ENCODE measurements at regions not wholly inside any gene's neighbourhood (a gene's known extent, or its start where the extent isn't known, plus 50 kb on each side); places are given as distances from the start of the nearest gene placed in this dataset.

DNA sequence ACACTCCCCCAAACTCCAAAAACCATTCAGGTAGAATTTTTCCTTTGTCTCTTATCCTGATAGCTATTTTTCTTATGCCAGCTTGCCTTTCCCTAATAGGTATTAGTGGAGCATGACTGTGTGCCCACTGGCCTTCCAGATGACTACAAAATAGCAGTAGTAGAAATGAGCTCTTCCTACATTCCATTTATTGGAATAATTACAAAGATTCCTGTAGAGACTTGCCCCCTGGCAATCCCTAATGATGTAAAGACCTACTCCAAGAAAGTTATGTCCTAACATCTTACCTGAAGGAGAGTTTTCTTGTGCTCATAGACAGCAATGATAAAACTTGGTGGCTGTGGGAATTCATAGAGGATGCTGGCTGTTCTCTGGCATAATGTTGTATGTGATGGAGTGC, 501.8 kb downstream of the GATA3 start:
- no peak for DNase-seq (ENCODE audit: low spot score)

DNA sequence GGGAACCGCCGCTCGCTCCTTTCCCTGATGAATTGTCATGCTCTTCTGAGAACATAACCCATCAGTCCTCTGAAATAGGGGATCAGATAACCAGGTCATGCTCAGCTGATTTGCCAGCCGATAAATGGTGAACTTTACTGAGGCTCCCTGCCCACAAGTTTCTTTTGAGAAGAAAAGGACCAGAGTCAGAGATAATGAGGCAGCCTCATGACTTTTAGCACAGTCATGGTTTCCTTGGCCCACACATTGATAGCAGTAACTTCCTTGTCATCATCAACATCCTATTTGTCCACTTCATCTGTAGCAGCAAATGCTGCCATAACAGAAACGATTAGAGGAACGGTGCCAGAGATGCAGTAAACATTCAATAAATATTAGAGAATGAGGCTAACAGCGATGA, 509.0 kb downstream of the GATA3 start:
- no peak for DNase-seq (ENCODE audit: low spot score)

DNA sequence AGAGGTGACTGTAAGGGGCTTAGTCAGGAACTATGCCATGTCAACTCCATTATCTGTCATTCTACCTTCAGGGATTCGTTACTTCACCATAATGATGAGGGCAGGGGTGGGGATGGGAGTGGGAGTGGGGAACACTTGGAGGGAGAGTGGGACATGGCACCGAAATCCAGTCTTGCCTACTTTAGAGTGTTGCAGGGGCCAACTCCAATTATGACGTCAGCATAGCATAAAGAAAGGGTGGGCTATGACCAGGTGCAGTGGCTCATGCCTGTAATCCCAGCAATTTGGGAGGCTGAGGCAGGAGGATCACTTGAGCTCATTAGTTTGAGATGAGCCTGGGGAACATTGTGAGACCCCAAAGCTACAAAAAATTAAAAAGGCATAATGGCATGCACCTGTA, 512.2 kb downstream of the GATA3 start:
- DNase-seq (ENCODE audit: low spot score): no peak

DNA sequence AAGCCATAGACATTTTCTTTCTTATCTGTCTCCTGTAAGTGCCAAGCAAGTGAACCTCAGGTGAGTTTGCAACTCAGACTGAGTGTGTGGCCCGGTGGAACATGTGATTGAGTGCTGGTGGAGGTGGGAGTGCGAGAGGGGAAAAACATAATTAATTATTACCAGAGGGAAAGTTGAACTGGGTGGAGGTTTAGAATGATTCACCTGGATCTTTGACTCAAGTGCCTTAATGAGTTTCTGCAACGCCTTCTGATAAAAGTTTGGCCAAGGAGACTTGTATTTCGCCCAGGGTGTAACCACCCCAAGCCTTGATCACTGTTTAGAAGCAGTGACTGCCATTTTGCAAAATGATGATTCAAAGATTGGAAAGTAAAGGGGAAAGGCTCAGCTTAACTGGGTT, 513.9 kb downstream of the GATA3 start:
- DNase-seq (ENCODE audit: low spot score): no peak

DNA sequence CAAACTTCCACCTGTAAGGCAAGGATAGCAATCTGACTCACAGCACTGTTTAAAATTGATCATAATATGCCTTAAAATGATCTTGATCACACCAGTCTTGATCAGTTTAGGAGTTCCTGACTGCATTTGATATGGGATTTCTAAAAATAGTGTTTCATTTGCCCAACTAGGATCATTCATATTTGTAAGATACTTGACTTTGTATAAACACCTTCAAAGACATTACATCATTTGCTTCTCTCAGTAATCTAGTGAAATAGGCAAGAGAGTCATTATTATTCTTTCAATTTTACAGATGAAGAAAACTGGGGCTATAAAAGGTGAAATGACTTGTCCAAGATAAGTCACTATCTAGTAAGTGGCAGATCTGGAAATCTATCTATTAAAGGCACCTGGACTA, 521.1 kb downstream of the GATA3 start:
- DNase-seq (ENCODE audit: low spot score): no peak

DNA sequence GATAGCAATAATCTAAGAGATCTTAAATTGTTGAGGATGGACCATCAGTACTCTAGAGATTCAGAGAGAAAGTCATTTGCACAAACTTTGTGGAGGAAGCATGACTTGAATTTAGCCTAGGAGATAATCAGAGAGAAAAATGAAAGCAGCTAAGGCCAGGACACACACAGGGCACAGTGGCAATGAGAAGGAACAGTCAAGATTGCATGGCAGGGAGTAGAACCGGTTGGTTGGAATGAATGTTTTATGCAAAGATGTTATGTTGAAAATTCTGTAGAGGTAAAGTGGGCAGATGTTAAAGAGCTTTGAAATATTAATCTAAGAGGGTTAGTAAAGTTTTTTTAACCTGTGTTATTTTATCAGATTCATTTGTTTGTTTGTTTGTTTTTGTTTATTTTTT, 521.8 kb downstream of the GATA3 start:
- DNase-seq (ENCODE audit: low spot score): no peak

DNA sequence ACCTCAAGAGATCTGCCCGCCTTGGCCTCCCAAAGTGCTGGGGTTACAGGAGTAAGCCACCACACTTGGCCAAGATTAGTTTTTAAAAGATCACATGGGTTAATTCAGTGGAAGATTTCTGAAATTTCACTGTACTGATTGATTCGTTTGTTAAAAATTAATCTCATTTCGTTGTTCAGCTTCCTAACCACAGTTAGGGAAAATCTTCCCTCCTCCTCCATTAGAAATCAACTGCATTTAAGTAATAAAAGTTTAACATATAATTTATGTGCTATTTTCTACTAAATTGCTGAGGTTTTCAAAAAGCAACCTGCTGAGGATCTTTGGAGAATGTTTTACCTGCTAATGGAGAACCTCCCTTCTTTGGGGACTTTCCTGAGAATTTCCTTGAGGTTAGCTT, 522.4 kb downstream of the GATA3 start:
- DNase-seq (ENCODE audit: low spot score): no peak

DNA sequence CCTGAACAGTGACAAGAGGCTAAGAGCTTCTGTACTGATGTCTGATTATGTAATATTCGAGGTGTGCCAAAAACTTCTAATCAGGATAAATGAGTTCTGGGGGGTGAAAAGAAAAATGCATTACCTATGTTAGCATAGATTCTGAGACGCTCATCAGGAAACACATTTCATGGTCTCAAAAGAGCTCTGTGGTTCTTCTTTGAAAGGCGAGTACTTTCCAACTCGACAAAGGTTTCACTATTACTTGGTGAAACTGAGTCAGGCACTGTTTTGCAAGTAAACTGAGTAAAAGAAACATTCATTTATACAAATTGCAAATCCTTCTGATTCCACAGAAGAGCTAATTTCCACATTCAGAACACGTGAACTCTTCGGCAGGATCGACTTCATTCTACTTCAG, 523.2 kb downstream of the GATA3 start:
- no peak for DNase-seq (ENCODE audit: low spot score)

DNA sequence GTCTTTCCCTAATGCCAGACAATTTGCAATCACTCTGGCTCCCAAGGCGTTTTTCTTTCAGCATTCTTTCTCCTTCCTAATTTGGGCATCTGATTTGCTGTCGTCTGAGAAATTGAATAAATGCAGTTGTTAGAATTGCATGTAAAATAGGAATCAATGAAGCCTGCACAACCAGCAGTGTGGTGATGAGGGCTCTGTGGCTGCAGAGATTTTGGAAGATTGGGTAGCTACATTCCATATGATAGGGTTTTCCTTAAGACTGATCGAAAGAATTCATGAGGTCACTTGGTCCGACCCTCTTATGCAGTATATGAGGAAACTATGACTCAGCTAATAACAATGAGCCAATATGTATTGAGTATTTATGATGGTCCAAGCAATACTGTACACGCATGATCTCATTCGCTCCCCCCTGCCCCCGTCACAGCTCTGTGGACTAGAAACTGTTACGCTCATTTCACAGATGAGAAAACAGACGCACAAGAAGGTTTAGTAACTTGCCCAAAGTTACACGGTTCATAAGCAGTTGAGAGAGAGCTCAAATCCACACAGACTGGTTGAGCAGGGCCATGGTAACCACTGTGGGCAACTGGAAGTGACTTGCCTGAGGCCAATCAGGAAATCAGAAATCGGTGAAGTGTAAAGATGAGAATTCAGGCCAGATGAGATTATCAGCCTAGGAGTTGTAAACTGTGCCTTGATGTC, 527.2 kb downstream of the GATA3 start:
- DNase-seq (ENCODE audit: low spot score): no peak

DNA sequence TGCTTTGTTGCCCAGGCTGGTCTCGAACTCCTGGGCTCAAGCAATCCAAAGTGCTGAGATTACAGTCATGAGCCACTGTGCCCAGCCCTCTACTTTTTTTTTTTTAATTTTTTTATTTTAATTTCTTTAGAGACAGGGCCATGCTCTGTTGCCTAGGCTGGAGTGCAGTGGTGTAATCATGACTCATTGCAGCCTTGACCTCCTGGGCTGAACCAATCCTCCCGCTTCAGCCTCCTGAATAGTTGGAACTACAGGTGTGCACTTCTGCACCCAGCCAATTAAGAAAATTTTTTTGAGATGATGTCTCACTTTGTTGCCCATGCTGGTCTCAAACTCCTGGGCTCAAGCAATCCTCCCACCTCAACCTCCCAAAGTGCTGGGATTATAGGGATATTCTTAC, 528.6 kb downstream of the GATA3 start:
- DNase-seq (ENCODE audit: low spot score): no peak

DNA sequence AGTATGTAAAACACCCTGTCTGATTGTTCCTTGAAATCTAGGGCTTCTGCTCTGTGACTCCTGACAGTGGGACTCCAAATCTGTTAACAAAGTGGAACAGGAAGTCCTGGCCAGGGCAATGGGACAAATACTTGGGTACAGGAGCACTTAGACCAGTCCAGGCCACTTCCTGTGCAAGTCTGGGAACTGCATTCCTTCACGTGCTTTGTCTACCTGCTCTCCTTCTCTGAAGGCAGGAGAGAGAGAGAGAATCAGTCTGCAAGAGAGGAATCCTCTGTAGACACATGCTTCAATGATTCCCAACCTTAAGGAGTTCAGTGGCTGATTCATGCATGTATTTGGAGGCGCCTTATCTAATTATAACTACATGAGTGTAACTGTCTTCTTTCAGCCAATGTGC, 530.2 kb downstream of the GATA3 start:
- DNase-seq (ENCODE audit: low spot score): no peak

DNA sequence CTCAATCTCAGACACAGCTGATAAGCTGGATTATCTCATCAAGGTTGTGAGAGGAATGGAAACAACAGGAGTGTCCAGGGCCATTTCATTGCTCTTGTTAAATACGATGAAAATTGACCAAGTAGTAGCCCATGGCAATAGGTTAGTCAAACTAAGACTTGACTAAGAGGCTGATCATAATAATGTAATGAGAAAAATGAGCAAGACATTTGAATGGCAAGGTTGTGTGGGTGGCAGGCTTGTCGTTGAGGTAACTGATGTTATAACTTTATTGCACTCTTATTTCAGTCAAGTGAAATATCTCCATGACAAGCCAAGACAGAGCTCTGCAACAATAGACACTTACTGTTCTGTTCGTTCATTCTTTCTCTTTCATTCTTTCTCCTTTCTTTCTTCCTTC, 532.0 kb downstream of the GATA3 start:
- no peak for DNase-seq (ENCODE audit: low spot score)

DNA sequence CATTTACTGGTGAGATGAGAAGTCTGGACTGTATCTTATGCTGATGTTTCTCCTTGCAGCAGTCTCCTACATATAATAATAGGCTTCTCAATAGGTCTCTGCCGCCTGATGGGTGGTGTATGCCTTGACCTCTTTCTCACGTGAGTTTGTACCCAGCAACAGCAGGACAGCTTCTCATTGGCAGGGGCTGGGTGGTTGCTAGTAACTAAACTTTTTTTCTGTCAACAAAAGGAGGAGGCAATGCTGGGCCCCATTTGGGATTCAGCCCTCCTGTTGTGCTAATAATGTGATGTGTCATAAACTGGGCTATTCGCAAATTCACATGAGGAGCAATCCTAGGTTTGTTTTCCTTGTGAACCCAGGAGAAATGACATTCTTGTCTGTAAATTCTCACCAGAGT, 533.6 kb downstream of the GATA3 start:
- DNase-seq (ENCODE audit: low spot score): no peak

DNA sequence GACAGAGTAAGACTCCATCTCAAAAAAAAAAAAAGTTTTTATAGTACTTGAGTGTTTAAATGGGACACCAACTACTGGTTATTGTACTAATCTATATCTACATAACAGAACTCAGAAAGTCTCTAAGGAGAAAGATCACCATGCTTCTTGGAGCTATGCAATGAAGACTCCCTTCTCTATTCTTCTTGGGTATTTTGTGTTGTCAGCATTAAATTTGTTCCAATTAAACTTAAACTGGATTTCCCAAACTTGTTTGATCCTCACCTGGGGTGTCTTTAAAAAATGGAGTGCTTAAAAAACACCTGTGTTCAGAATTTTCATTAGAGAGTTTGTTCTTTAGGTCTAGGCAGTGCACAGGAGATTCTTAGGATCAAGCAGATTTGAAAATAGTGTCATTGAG, 536.0 kb downstream of the GATA3 start:
- no peak for DNase-seq (ENCODE audit: low spot score)

DNA sequence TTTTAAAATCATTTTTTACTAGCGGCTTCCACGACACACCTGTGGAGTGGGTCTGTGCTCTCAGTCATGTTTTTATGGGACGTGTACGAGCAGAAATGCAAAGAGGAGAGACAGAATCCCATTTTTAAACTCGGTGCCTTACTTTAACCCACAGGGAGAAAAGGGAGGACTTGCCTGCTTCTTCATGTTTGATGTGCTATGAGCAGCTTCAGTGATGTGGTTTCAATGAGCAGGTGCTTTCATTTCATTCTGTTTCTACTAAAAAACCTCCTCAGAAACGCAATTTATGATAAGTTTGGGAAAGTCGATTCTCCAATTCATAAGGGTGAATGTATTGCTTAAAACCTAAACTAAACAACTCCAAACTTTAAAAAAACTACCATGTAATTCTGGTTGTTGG, 537.2 kb downstream of the GATA3 start:
- DNase-seq (ENCODE audit: low spot score): no peak

DNA sequence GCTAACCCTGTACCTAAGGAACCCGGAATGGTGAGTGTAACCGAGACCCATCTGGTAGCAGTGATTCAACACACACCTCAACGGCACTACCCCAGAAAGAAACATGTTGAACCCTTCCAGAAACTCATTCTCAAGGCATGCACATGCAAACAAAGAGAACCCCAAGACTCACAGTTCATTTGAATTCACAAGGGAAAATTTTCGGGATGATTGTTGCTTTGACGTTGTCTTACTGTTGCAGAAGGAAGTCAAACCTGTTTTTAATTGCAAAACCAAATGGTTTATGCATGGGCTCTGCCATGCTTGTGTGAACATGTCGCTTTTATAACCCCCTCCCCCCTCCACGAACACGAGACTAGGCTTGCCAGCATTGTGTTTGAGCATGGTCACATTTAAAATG, 539.7 kb downstream of the GATA3 start:
- no peak for DNase-seq (ENCODE audit: low spot score)

DNA sequence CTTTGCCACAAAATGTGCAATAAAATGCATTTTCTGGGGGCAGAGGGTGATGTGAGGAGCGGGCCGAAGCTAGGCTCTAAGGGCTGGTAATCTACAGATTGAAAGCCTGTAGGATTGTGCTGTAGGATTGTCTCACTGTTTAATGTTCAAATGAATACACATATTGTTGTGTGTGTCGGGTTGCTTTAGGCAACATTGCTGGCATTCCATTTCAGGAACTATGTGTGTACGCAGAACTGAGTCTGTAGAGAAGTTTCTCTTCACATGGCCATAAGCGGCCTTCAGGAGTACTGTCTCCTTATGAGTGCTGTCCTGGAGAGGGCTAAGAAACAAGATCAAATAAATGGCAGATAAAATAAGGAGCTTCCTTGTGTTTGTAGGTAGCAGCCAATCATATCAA, 540.2 kb downstream of the GATA3 start:
- DNase-seq (ENCODE audit: low spot score): no peak

DNA sequence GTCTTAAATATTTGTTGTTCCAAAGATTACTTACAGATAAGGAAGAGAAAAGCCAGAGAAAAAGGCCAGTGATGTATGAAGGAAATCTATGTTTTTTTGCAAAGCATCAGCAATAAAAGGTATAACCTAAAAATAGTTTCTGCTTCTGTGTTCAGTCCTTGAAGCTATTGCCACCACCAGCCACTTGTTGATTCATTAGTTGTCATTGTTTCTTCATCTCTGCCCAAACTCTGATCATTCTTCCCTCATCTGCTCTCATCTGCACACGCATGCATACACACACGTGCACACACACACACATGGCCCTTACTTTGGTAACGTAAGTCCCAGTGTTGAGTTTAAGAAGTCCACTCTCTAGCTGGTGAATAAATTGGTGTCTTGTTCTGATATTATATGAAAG, 540.7 kb downstream of the GATA3 start:
- no peak for DNase-seq (ENCODE audit: low spot score)

DNA sequence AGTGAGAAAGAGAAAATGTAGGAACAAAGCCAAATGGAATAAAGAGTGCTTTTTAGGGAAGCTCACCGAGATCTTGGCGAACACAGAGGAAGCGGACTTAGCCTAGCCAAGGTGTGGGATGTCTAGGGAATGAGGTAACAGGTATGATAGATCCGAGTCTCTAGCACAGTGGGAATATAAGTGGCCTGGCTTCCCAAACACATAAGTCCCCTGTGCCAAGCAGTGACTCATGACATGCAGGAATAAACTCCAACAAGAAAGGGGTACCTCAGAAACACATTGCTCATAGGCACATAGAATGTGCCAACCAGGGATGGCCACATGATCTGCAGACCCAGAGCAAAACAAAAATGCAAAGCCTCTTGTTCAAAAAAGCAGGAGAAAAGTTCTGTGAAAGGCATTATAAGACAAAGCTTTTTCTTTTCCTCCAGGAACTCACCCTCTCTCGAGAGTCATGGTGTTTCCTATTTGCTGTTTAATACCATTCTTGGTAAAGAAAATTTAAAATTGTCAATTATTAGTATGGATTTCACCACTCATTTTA, 542.5 kb downstream of the GATA3 start:
- no peak for DNase-seq (ENCODE audit: low spot score)

DNA sequence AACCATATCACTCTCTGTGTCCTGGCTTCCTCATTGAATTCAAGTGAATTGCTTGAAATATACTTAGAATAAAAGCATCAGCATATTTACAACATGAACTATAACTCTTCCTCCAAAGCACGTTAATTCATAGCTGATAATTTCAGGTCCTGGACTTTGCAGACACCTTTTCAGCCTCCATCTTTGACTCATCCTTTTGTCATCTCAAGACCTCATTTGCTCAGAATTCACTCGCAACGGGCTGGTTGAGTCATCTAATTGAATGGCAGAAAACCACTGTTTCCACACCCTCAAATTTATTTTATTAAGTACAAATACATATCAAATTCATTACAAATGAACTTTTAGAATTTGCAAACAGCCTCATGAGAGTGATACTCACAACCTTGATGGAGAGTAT, 545.7 kb downstream of the GATA3 start:
- no peak for DNase-seq (ENCODE audit: low spot score)

DNA sequence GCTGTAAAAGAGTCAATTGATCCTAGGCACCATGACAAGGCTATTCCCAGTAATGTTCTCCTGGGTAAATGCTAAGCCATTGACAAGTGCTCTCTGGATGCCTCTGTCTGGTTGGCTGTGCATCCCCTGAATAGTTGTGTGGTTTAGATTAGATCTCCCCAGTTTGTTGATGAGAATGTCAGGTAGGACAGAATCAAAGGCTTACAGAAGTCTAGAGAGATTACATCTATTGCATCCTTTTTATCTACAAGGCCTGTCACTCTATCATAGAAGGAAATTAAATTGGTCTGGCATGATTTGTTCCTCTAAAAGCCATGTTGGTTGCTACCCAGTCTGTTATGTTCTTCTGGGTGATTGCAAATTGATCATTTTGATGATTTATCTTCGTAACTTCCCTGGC, 548.3 kb downstream of the GATA3 start:
- DNase-seq (ENCODE audit: low spot score): no peak

DNA sequence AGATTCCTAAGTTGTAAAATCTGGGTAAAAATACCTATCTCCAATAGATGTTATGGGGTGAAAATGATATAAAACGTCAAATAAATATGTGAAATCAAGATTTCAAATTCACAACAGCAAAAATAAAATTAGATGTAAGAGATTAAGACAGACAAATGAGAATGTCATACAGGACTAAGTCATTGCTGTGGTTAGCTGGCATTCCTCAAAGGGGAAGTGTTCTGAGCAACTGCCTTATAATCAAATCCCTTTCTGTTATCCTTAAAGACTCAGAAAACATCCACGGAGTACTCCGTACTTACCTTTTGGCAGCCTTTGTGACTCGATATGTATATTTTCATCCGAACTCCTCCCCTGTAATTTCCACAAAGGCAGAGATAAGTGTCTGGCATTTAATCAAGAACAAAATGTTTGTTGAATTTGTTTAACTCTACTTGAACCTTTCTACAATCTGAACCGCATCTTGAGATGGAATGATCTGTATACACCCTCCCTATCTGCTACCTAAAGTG, 559.6 kb downstream of the GATA3 start:
- no peak for DNase-seq (ENCODE audit: low spot score)

DNA sequence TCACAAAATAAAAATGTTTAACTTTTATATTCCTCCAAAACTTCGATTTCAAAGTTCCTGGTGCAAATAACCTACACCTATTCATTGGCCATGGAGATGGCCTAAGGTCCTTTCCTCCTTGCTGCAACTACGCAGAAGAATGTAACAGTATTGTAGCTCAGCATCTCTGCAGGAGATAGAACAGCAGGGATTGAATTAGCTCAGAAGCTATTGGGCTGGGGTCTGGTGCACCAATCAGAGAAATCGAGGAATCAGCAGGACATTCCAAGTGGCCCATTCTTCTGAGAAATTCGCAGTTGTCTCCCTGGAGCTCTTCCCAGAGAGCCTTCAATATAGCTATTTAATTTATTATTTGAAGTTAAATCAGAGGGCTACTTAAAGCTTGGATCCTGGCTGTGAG, 560.6 kb downstream of the GATA3 start:
- DNase-seq (ENCODE audit: low spot score): no peak

DNA sequence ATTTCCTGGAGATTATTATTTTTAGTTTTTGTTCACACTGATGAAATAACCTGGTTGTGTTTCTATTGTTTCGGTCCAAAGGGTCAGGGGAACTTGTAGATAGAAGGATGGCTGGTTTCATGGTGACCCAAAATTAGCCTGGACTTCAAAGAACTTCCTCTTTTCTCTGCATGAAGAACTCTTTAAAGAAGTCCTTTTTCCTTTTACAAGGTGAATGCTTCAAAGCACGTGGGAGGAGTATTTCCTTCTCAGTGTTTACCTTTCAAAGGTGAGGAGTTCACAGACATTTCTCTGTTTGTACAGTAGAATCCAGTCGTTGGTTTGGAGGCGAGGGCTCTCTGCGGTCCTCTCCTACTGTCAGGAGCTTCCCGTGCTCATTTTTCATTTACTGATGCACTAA, 561.7 kb downstream of the GATA3 start:
- DNase-seq (ENCODE audit: low spot score): no peak

Data from D341Med (cell line).